Endothelial cell of umbilical vein (primary cell): ENCODE measurements at regions not wholly inside any gene's neighbourhood (a gene's known extent, or its start where the extent isn't known, plus 50 kb on each side); places are given as distances from the start of the nearest gene placed in this dataset.

Experiments
- FOS ChIP-seq: IDR thresholded peaks from 2 replicates; pipeline ENCODE4 v1.6.1; 2011; ENCODE audit warnings: mild to moderate bottlenecking, low read length, moderate library complexity, borderline replicate concordance; ENCODE audit not compliant: insufficient read depth
- MAX ChIP-seq: IDR thresholded peaks from 2 replicates; pipeline ENCODE4 v1.6.1; 2011; ENCODE audit not compliant: insufficient read depth, insufficient read length
- POLR2A ChIP-seq: IDR thresholded peaks from 2 replicates; pipeline ENCODE4 v1.6.1; 2012; ENCODE audit warnings: low read depth, mild to moderate bottlenecking, control low read depth, low read length

GRCh38 chr6:139545206-139546105 lies 171.0 kb upstream of the CITED2 start:
- TF ChIP-seq POLR2A = no peak
- TF ChIP-seq FOS = no peak
- TF ChIP-seq MAX = no peak
